Activated T-helper 2 cell treated with anti-CD3 and anti-CD28 coated beads, Interferon-gamma antibody, Interleukin-2, Interleukin-4, amounts not matched to agents 10 μg/mL and 5 μg/mL and 100 μg/mL, durations not matched to agents 14 hours and 24 hours and 36 hours (primary cell): ENCODE measurements at regions not wholly inside any gene's neighbourhood (a gene's known extent, or its start where the extent isn't known, plus 50 kb on each side); places are given as distances from the start of the nearest gene placed in this dataset.

ENCODE experiments used
- DNase-seq: peaks from one replicate; pipeline ENCODE4 v3.0.0; 2021; ENCODE audit warnings: low spot score
- H3K27ac Mint-ChIP-seq: one replicate; pipeline ENCODE4 v1.8.0; 2021; ENCODE audit warnings: mixed read lengths
- H3K27me3 Mint-ChIP-seq: one replicate; pipeline ENCODE4 v1.8.0; 2021; ENCODE audit warnings: low read depth, mixed read lengths
- H3K36me3 Mint-ChIP-seq: one replicate; pipeline ENCODE4 v1.8.0; 2021; ENCODE audit warnings: low read depth, mixed read lengths
- H3K4me1 Mint-ChIP-seq: one replicate; pipeline ENCODE4 v1.8.0; 2021; ENCODE audit warnings: low read depth, mixed read lengths
- H3K4me3 Mint-ChIP-seq: one replicate; pipeline ENCODE4 v1.8.0; 2021; ENCODE audit warnings: low read depth, mild to moderate bottlenecking, moderate library complexity, mixed read lengths
- H3K9me3 Mint-ChIP-seq: one replicate; pipeline ENCODE4 v1.8.0; 2021; ENCODE audit warnings: mixed read lengths
- intact Hi-C: fragments of 100-400 bp; cut with micrococcal nuclease; formaldehyde crosslinking; loops from one replicate; pipeline ENCODE4 v1.15.1; 2023

GRCh38 chr2:188922191-188922590, 52.0 kb upstream of the COL3A1 start:
- H3K4me3 Mint-ChIP-seq, result no peak overlapping the region
- no peaks in the 10 kb centered on the region for H3K36me3 Mint-ChIP-seq
- peaks cover 5% of the 10 kb centered on the region for H3K9me3 Mint-ChIP-seq
- no peaks in the 10 kb centered on the region for H3K27me3 Mint-ChIP-seq
- no peak for DNase-seq
- no peaks in the 10 kb centered on the region for H3K4me1 Mint-ChIP-seq
- intact Hi-C loops, result no loop called here
- no peak overlapping the region for H3K27ac Mint-ChIP-seq
